Vagina (tissue), 2 donors: ENCODE measurements at regions not wholly inside any gene's neighbourhood (a gene's known extent, or its start where the extent isn't known, plus 50 kb on each side); places are given as distances from the start of the nearest gene placed in this dataset.

ENCODE experiments used
- POLR2A ChIP-seq, 2 donors: fragments of 450-650 bp; IDR thresholded peaks; one replicate each; pipeline ENCODE4 v1.6.1; 2017; ENCODE audit warnings: antibody characterized with exemption in 2 of 2, mild to moderate bottlenecking in 2 of 2, moderate library complexity in 2 of 2
- POLR2AphosphoS5 ChIP-seq, 2 donors: sonication (generic); formaldehyde crosslinking; IDR thresholded peaks; one replicate each; pipeline ENCODE4 v1.9.0; 2017; ENCODE audit warnings: antibody characterized with exemption in 2 of 2, mild to moderate bottlenecking in 2 of 2, low read depth in 1 of 2; ENCODE audit not compliant: insufficient read depth in 1 of 2
- TF ChIP-seq, protein P1 (sequence below), 3 experiments: fragments of 450-650 bp in 2 of 3; fragments of 200-600 bp in 1 of 3; sonication (generic) in 1 of 3; IDR thresholded peaks; one replicate each; pipeline ENCODE4 v1.5.1; 2017 to 2019; ENCODE audit warnings: antibody characterized with exemption in 3 of 3, mild to moderate bottlenecking in 2 of 3, moderate library complexity in 2 of 3

DNA sequence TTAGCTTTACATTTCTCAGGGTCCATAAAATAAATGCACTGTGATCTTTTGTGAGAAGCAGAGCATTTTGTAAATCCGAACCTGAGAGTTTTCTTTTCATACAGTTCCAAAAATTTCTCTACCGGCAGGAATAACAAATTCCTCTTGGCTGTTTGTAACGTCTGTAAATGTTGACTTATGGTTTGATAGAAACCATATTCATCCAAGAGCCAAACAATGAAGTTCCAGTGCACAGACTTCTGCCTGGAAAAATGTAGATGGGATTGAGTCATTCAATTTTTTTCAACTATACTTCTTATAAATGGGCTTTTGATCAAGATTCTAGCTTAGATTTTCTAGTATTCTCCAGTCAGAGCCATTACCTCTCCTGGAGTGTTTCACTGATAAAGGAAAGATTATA lies 530.6 kb downstream of the TFEC start:
- TF ChIP-seq, protein P1, sequence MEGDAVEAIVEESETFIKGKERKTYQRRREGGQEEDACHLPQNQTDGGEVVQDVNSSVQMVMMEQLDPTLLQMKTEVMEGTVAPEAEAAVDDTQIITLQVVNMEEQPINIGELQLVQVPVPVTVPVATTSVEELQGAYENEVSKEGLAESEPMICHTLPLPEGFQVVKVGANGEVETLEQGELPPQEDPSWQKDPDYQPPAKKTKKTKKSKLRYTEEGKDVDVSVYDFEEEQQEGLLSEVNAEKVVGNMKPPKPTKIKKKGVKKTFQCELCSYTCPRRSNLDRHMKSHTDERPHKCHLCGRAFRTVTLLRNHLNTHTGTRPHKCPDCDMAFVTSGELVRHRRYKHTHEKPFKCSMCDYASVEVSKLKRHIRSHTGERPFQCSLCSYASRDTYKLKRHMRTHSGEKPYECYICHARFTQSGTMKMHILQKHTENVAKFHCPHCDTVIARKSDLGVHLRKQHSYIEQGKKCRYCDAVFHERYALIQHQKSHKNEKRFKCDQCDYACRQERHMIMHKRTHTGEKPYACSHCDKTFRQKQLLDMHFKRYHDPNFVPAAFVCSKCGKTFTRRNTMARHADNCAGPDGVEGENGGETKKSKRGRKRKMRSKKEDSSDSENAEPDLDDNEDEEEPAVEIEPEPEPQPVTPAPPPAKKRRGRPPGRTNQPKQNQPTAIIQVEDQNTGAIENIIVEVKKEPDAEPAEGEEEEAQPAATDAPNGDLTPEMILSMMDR (IDR thresholded peaks at IDR 0.05) = no peak
- TF ChIP-seq POLR2A (IDR thresholded peaks at IDR 0.05) = no peak
- no peak for TF ChIP-seq POLR2AphosphoS5 (IDR thresholded peaks at IDR 0.05; ENCODE audit: insufficient read depth in 1 of 2, low read depth in 1 of 2)
